AG08396 (cell line): ENCODE measurements at regions not wholly inside any gene's neighbourhood (a gene's known extent, or its start where the extent isn't known, plus 50 kb on each side); places are given as distances from the start of the nearest gene placed in this dataset.
"Not testable (repeated sequence)": the region's sequence is repeated elsewhere in the genome, so short reads cannot be mapped to it uniquely, and the experiment has no call there.

Experiments used
- DNase-seq: peaks from one replicate; pipeline ENCODE4 v3.0.0; 2012; ENCODE audit warnings: low spot score, mixed read lengths

DNA sequence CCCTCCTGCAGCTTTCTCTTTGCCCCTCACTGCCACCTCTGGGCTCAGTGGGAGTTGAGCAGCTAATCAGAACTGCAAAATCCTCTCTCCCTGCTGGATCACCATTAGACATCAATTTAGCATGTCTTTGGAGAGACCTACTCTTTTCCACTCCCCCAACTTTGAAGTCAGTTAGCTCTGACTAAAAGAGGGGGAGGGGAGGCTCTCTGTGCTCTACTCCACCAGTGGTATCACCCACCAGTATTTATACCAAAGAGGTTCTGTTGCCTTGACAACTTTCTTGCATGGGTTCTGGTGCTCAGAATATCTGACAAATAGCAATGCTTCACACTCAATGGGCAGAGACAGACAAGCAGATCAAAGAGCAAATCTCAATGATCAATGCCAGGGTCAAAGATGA, 146.2 kb upstream of the ROPN1 start:
- DNase-seq: no peak

DNA sequence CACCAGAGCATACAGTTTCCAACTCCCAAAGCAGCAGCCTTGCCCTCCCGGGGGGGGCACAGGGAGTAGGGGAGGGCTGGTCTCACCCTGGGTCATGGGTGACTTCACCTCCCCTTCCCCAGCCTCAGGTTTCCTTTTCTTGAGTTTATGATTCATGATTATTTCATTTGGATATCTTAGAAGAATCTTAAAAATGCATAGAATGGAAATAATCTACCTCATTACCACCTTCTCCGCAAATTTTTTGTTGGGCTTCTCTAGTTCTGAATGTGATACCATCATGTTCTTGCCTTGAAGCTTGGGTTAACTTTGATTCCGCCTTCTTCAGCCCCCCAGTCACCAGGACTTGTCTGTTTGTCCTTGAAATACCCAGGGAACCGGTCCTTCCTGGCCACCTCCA, 148.8 kb upstream of the ROPN1 start:
- DNase-seq: no peak

- no peak for DNase-seq
Measured at GRCh38 chr3:124142389-124142970, 150.6 kb upstream of the ROPN1 start.

DNA sequence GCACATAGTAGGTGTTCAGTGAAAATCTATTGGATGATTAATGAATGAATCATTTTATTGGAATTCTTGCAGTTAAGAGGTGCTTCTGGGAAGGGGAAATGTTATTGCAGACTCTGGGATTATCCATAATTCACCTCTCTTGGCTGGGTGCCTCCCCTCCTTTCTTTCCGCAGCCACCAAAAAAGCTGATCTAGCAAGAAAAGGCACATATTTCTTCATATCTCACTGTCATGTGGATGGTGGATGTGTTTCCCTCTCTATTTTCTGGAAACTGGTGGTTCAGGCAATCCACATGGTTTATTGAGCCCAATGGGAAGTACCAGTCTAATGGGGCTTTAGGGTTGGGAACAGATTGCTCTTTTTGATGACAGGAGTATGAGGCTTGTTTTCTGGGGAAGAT, 151.1 kb upstream of the ROPN1 start:
- no peak for DNase-seq

- DNase-seq: no peak
Measured at GRCh38 chr3:124144035-124144814, 152.3 kb upstream of the ROPN1 start.

DNA sequence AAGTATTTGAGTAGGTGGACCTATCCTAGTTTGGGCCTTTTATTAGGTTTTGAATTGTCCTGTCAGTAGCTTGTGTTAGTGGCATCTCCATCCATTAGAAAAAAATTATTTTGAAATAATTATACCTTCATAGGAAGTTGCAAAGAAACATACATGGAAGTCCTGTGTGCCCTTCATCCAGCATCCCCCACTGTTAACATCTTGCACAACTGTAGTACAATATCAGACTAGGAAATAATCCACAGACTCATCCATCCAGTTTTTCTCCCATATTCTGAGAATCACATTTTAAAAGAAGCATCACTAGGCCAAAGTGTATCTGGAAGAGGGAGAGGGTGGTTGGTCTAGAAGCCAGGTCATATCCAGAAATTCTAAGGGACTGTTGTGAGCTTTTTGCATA, 155.5 kb upstream of the ROPN1 start:
- no peak for DNase-seq

DNA sequence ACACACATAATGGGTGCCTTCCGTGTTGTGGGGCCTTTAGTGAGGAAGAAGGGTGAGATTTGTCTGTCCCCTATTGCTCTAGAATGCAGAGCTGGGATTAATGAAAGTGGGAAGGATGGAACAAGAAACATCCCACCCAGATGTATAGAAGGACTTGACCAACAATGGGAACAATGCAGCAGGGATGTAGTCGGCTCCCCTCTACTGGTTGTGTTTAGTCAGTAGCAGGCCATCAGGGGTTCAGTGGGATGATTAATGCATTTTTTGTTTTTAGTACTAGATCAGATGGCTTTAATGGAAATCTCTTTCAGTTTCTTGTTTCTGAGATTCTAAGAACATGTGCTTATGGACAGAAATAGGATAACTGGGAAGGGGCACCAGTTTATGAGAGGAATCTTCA, 156.0 kb upstream of the ROPN1 start:
- DNase-seq: no peak

GRCh38 chr3:124149081-124149480, 157.2 kb upstream of the ROPN1 start:
- DNase-seq: no peak

DNA sequence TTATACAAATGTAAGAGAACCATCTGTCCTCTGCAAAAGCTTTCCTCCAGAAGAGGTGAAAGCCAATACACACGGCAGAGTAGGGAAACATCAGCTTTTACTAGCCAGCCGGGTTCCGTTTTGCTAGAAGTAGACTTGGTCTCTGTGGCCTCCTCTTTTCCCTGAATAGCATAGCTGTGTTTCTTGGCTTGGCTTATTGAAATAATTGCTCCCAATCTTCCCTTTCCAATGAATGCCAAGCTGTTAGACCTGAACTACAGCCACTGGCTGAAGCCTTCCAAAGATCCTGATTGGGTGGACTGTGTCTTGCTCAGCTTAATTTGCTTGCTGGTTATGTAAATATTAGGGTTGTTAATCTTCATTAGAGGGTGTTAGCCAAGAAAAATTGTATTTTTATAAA, 157.8 kb upstream of the ROPN1 start:
- no peak for DNase-seq

GRCh38 chr3:124152891-124153290, 161.0 kb upstream of the ROPN1 start:
- not testable (repeated sequence) for DNase-seq

- no peak for DNase-seq
Measured at GRCh38 chr3:124156866-124157712, 165.2 kb upstream of the ROPN1 start.

DNA sequence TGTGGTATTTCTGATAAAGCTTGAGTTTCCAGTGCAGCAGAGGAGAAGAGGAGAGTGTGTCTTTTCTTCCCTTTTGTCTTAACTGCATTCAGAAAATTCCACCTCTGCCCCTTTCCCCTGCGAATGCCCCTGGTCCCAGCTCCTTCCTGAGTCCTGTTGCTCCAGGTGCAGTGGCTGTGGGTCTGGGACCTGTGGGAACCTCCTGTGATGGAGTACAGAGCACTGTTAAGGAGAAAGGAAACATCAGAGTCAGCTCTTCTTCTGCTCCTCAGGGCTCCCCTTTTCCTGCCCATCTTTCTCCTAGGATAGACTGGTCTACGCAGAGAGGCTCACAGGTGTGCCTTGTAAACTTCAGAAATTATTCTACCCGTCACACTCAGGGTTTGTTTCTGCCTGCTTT, 165.8 kb upstream of the ROPN1 start:
- no peak for DNase-seq

GRCh38 chr3:124158168-124158881, 166.4 kb upstream of the ROPN1 start:
- no peak for DNase-seq

GRCh38 chr3:124161448-124161847, 169.5 kb upstream of the ROPN1 start:
- DNase-seq: no peak

GRCh38 chr3:124163689-124164088, 171.8 kb upstream of the ROPN1 start:
- DNase-seq: no peak

DNA sequence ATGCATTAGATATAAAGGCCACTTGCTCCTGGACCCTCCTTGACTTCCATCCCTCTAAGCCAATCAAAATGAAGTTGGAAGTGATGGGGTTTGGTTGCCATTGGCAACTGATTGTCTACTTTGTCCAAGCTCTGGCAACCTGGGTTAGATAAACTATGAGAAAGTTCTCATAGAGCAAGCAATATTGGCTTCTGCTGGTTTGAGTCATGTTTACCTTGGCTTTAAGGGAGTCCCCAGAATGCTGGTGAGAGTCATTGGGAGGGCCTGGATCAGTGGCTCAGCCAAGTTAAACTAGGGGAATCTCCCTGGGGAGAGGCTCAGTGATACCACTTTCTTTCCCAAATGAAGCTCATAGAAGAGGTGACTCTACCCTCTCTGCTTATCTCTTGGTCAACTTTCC, 176.3 kb upstream of the ROPN1 start:
- DNase-seq: no peak

DNA sequence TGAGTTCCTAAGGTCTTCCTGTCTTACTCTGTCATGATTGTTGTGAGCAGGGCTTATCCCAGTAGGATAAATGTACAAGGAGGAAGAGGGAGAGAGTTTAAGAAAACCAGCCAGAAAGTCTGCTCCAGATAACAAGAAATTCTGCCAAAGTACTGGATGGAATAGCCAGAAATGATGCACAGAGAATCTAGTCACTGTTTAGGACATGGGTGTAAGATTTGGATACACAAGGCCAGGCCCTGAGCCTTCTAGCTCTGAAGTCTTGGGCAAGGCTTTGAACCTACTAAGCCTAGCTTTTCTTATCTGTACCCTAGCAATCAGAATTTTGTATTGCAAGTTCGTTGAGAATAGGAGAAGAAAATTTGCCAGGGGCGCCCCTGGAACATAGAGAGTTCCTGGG, 180.4 kb upstream of the ROPN1 start:
- no peak for DNase-seq

GRCh38 chr3:124172816-124173215, 180.9 kb upstream of the ROPN1 start:
- no peak for DNase-seq

DNA sequence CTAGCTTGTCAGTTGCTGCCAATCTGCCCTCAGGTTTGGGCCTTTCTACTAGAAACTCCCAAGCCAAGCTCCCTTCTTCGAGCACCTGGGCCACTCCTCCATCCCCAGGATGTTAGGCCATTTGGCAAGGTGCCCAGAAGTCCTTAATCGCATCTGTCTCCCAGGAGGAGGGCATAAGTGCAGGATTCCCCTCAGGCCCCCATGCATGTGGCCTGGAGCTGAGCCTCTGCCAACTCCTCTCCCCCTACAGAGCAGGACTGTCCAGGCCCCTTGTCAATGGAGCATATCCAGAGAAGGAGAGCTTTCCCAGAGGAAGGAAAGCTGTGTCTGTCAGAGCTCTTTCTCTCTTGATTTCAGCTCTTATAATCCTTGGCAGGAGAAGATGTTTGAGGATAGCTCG, 182.6 kb upstream of the ROPN1 start:
- no peak for DNase-seq

DNA sequence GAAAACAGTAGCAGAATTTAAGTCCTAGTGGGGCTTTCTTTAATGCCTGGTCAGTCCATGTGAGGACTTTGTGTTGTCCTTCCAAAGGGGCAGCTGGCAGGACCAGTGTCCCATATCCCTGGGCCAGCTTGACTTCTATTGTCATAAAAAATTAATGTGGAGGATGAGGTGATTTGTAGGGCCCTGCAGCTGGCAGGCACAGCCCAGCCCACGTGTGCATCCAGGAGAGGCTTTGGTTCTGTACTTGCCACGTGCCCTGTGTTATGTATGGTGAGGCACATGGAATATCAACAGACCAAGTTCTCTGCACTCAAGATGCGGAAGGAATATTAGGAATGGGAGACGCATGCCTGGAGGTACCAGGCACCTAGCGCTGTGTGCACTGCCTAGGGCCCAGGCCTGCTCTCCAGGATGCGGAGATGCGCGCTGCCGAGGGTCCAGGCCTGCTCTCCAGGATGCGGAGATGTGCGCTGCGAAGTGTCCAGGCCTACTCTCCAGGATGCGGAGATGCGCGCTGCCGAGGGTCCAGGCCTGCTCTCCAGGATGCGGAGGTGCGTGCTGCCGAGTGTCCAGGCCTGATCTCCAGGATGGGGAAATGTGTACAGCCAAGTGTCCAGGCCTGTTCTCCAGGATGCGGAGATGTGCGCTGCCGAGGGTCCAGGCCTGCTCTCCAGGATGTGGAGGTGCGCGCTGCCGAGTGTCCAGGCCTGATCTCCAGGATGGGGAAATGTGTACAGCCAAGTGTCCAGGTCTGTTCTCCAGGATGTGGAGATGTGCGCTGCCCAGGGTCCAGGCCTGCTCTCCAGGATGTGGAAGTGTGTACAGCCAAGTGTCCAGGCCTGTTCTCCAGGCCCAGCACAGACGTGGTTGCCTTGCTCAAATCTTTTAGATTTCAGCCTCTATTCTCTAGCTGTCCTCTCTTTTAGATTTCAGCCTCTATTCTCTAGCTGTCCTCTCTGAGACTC, 183.3 kb upstream of the ROPN1 start:
- DNase-seq: no peak

DNA sequence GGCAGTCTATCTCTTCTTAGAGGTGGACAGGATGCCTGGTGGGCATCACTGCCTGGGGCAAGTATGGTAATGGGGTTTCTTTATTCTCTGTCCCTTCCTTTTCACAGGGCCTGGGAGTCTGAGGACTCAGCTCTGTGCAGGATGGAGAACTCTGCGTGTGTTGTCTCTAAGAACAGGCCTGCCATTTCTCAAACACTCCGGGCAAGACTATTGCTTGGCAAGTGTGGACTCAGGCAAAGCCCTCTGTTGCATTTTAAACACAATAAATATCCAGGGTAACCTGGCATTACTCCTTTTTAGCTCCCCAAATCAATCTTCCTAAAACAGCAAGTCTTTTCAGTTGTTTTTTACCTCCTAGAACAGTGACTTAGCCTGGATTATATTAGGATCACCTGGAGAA, 185.1 kb upstream of the ROPN1 start:
- no peak for DNase-seq
